SK-N-MC (cell line): ENCODE measurements at regions not wholly inside any gene's neighbourhood (a gene's known extent, or its start where the extent isn't known, plus 50 kb on each side); places are given as distances from the start of the nearest gene placed in this dataset.

Experiments
- EZH2 ChIP-seq: fragments of 200-600 bp; sonication (generic); IDR thresholded peaks from one replicate; pipeline ENCODE4 v1.6.1; 2017; ENCODE audit warnings: antibody characterized with exemption
- FOXP2 ChIP-seq: optimal IDR thresholded peaks from 2 replicates; pipeline ENCODE3; 2011; ENCODE audit warnings: mild to moderate bottlenecking, moderate library complexity; ENCODE audit not compliant: insufficient read depth; ENCODE audit errors: extremely low read length, control extremely low read depth
- POLR2AphosphoS5 ChIP-seq: IDR thresholded peaks from 2 replicates; pipeline ENCODE4 v1.6.1; 2012; ENCODE audit warnings: mild to moderate bottlenecking, low read depth, low read length, borderline replicate concordance

GRCh38 chr1:5488448-5488847 is 503.8 kb downstream of the NPHP4 start:
- TF ChIP-seq FOXP2 (no peak), EZH2 (no peak), POLR2AphosphoS5 (no peak)
